Activated naive CD4-positive, alpha-beta T cell treated with anti-CD3 and anti-CD28 coated beads, Interleukin-2, amount 50 U/mL, for 24 hours (primary cell): ENCODE measurements at regions not wholly inside any gene's neighbourhood (a gene's known extent, or its start where the extent isn't known, plus 50 kb on each side); places are given as distances from the start of the nearest gene placed in this dataset.

Experiments
- H3K27ac Mint-ChIP-seq: one replicate; pipeline ENCODE4 v1.8.0; 2021; ENCODE audit warnings: mild to moderate bottlenecking, mixed read lengths
- H3K27me3 Mint-ChIP-seq: one replicate; pipeline ENCODE4 v1.8.0; 2021; ENCODE audit warnings: mixed read lengths
- H3K36me3 Mint-ChIP-seq: one replicate; pipeline ENCODE4 v1.8.0; 2021; ENCODE audit warnings: mixed read lengths
- H3K4me1 Mint-ChIP-seq: one replicate; pipeline ENCODE4 v1.8.0; 2021; ENCODE audit warnings: mixed read lengths
- H3K4me3 Mint-ChIP-seq: one replicate; pipeline ENCODE4 v1.8.0; 2021; ENCODE audit warnings: mild to moderate bottlenecking, mixed read lengths
- H3K9me3 Mint-ChIP-seq: one replicate; pipeline ENCODE4 v1.8.0; 2021; ENCODE audit warnings: mixed read lengths

GRCh38 chr2:12430407-12431133 lies 286.2 kb upstream of the TRIB2 start:
- peak overlapping the region; percentile 73 for H3K4me3 Mint-ChIP-seq
- no peaks in the 10 kb centered on the region for H3K9me3 Mint-ChIP-seq
- H3K27me3 Mint-ChIP-seq = no peaks in the 10 kb centered on the region
- H3K36me3 Mint-ChIP-seq = no peaks in the 10 kb centered on the region
- H3K4me1 Mint-ChIP-seq = peaks cover 57% of the 10 kb centered on the region
- H3K27ac Mint-ChIP-seq = peak overlapping the region; percentile 18

GRCh38 chr2:12432985-12433625 lies 283.6 kb upstream of the TRIB2 start:
- Mint-ChIP-seq H3K27me3 (no peaks in the 10 kb centered on the region), H3K9me3 (no peaks in the 10 kb centered on the region), H3K4me1 (peaks cover 79% of the 10 kb centered on the region), H3K36me3 (peaks cover 1% of the 10 kb centered on the region), H3K27ac (no peak overlapping the region), H3K4me3 (no peak overlapping the region)

GRCh38 chr2:12433626-12433990 lies 283.1 kb upstream of the TRIB2 start:
- no peaks in the 10 kb centered on the region for H3K27me3 Mint-ChIP-seq
- H3K36me3 Mint-ChIP-seq = peaks cover 1% of the 10 kb centered on the region
- no peak overlapping the region for H3K4me3 Mint-ChIP-seq
- no peaks in the 10 kb centered on the region for H3K9me3 Mint-ChIP-seq
- peaks cover 76% of the 10 kb centered on the region for H3K4me1 Mint-ChIP-seq
- H3K27ac Mint-ChIP-seq = peak overlapping the region; percentile 72

- H3K36me3 Mint-ChIP-seq = peaks cover 1% of the 10 kb centered on the region
- H3K27ac Mint-ChIP-seq = no peak overlapping the region
- H3K4me3 Mint-ChIP-seq = no peak overlapping the region
- peaks cover 66% of the 10 kb centered on the region for H3K4me1 Mint-ChIP-seq
- no peaks in the 10 kb centered on the region for H3K9me3 Mint-ChIP-seq
- H3K27me3 Mint-ChIP-seq = no peaks in the 10 kb centered on the region
These were observed 282.1 kb upstream of the TRIB2 start for GRCh38 chr2:12434630-12435098.

- Mint-ChIP-seq H3K27ac (no peak overlapping the region), H3K4me1 (peaks cover 56% of the 10 kb centered on the region)
These were observed 281.1 kb upstream of the TRIB2 start for GRCh38 chr2:12435430-12436222.

GRCh38 chr2:12436483-12436882 lies 280.3 kb upstream of the TRIB2 start:
- peaks cover 58% of the 10 kb centered on the region for H3K4me1 Mint-ChIP-seq
- H3K27me3 Mint-ChIP-seq = no peaks in the 10 kb centered on the region
- H3K27ac Mint-ChIP-seq = peak overlapping the region; percentile 51
- H3K36me3 Mint-ChIP-seq = peaks cover 1% of the 10 kb centered on the region
- H3K9me3 Mint-ChIP-seq = no peaks in the 10 kb centered on the region
- peak overlapping the region; percentile 66 for H3K4me3 Mint-ChIP-seq

More at GRCh38 chr2:12435430-12436222, 281.1 kb upstream of the TRIB2 start:
- Mint-ChIP-seq H3K27me3 (no peaks in the 10 kb centered on the region), H3K9me3 (no peaks in the 10 kb centered on the region), H3K4me3 (peak overlapping the region; percentile 37), H3K36me3 (peaks cover 1% of the 10 kb centered on the region)

- peaks cover 58% of the 10 kb centered on the region for H3K4me1 Mint-ChIP-seq
- peaks cover 1% of the 10 kb centered on the region for H3K36me3 Mint-ChIP-seq
- no peaks in the 10 kb centered on the region for H3K9me3 Mint-ChIP-seq
- no peak overlapping the region for H3K27ac Mint-ChIP-seq
- H3K4me3 Mint-ChIP-seq = peak overlapping the region; percentile 21
- H3K27me3 Mint-ChIP-seq = no peaks in the 10 kb centered on the region
These were observed 279.7 kb upstream of the TRIB2 start for GRCh38 chr2:12436935-12437561.

GRCh38 chr2:12440731-12441130 lies 276.0 kb upstream of the TRIB2 start:
- H3K27ac Mint-ChIP-seq = no peak overlapping the region
- H3K36me3 Mint-ChIP-seq = peaks cover 1% of the 10 kb centered on the region
- no peaks in the 10 kb centered on the region for H3K27me3 Mint-ChIP-seq
- no peak overlapping the region for H3K4me3 Mint-ChIP-seq
- H3K9me3 Mint-ChIP-seq = no peaks in the 10 kb centered on the region
- H3K4me1 Mint-ChIP-seq = peaks cover 48% of the 10 kb centered on the region

GRCh38 chr2:12441750-12442475 lies 274.8 kb upstream of the TRIB2 start:
- Mint-ChIP-seq H3K4me1 (peaks cover 45% of the 10 kb centered on the region), H3K27ac (peak overlapping the region; percentile 35), H3K36me3 (peaks cover 2% of the 10 kb centered on the region), H3K9me3 (peaks cover 5% of the 10 kb centered on the region), H3K4me3 (no peak overlapping the region), H3K27me3 (no peaks in the 10 kb centered on the region)

GRCh38 chr2:12442476-12442847 lies 274.3 kb upstream of the TRIB2 start:
- H3K27me3 Mint-ChIP-seq = no peaks in the 10 kb centered on the region
- peaks cover 40% of the 10 kb centered on the region for H3K4me1 Mint-ChIP-seq
- H3K36me3 Mint-ChIP-seq = peaks cover 2% of the 10 kb centered on the region
- peaks cover 5% of the 10 kb centered on the region for H3K9me3 Mint-ChIP-seq
- peak overlapping the region; percentile 81 for H3K27ac Mint-ChIP-seq
- no peak overlapping the region for H3K4me3 Mint-ChIP-seq

GRCh38 chr2:12448846-12449505 lies 267.8 kb upstream of the TRIB2 start:
- Mint-ChIP-seq H3K27me3 (no peaks in the 10 kb centered on the region), H3K36me3 (peaks cover 6% of the 10 kb centered on the region), H3K27ac (no peak overlapping the region), H3K9me3 (peaks cover 5% of the 10 kb centered on the region), H3K4me1 (peaks cover 56% of the 10 kb centered on the region), H3K4me3 (no peak overlapping the region)

- H3K4me1 Mint-ChIP-seq = peaks cover 56% of the 10 kb centered on the region
- H3K36me3 Mint-ChIP-seq = peaks cover 3% of the 10 kb centered on the region
- H3K27ac Mint-ChIP-seq = peak overlapping the region; percentile 63
- peaks cover 2% of the 10 kb centered on the region for H3K9me3 Mint-ChIP-seq
- peak overlapping the region; percentile 65 for H3K4me3 Mint-ChIP-seq
- no peaks in the 10 kb centered on the region for H3K27me3 Mint-ChIP-seq
These were observed 265.0 kb upstream of the TRIB2 start for GRCh38 chr2:12451726-12452125.

GRCh38 chr2:12452185-12452584 lies 264.6 kb upstream of the TRIB2 start:
- H3K4me1 Mint-ChIP-seq = peaks cover 59% of the 10 kb centered on the region
- peak overlapping the region; percentile 63 for H3K27ac Mint-ChIP-seq
- H3K36me3 Mint-ChIP-seq = peaks cover 3% of the 10 kb centered on the region
- H3K4me3 Mint-ChIP-seq = peak overlapping the region; percentile 65
- no peaks in the 10 kb centered on the region for H3K9me3 Mint-ChIP-seq
- no peaks in the 10 kb centered on the region for H3K27me3 Mint-ChIP-seq

- Mint-ChIP-seq H3K27ac (no peak overlapping the region), H3K9me3 (no peaks in the 10 kb centered on the region), H3K36me3 (no peaks in the 10 kb centered on the region), H3K4me1 (peaks cover 60% of the 10 kb centered on the region), H3K4me3 (no peak overlapping the region), H3K27me3 (no peaks in the 10 kb centered on the region)
These were observed 263.0 kb upstream of the TRIB2 start for GRCh38 chr2:12453731-12454130.
